GM10266 (cell line): ENCODE measurements at regions not wholly inside any gene's neighbourhood (a gene's known extent, or its start where the extent isn't known, plus 50 kb on each side); places are given as distances from the start of the nearest gene placed in this dataset.

Experiments
- DNase-seq: peaks from one replicate; pipeline ENCODE4 v3.0.0; 2012; ENCODE audit errors: extremely low spot score
- CTCF ChIP-seq: IDR thresholded peaks from 2 replicates; pipeline ENCODE4 v1.5.1; 2012; ENCODE audit warnings: mild to moderate bottlenecking, low read depth; ENCODE audit not compliant: control insufficient read depth, insufficient read depth; ENCODE audit errors: missing control alignments

- no peak for DNase-seq
- TF ChIP-seq CTCF, result no peak
Observed at GRCh38 chr3:34828847-34829246, 810.5 kb upstream of the ARPP21 start.

DNA sequence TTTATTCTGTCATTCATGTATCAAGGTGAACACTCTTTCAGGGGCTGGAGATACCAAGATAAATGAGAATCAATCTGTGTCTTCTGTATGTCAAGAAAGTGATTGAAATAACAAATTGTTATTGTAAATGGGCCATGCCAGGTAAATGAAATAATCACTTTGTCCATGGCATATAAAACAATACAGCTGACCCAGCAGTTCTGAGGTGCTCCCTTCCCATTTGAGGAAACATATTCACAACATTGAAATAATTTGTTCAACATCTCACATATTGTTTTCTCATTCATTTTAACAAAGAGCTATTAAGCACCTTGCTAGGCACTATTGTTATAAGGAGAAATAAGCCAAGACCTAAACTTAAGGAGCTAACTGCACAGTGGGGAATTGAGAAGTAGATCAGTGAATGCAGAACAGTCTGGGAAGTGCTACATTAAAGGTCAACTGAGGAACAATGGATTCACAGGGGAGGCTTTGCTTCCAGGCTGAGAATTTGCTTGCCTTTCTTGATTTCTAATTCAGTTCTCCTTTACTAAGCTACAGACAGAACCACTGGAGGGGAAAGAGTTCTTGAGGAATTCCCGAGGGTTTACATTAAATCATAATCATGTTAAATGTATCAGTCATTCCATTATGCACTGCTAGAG is 806.3 kb upstream of the ARPP21 start:
- no peak for TF ChIP-seq CTCF
- no peak for DNase-seq

DNA sequence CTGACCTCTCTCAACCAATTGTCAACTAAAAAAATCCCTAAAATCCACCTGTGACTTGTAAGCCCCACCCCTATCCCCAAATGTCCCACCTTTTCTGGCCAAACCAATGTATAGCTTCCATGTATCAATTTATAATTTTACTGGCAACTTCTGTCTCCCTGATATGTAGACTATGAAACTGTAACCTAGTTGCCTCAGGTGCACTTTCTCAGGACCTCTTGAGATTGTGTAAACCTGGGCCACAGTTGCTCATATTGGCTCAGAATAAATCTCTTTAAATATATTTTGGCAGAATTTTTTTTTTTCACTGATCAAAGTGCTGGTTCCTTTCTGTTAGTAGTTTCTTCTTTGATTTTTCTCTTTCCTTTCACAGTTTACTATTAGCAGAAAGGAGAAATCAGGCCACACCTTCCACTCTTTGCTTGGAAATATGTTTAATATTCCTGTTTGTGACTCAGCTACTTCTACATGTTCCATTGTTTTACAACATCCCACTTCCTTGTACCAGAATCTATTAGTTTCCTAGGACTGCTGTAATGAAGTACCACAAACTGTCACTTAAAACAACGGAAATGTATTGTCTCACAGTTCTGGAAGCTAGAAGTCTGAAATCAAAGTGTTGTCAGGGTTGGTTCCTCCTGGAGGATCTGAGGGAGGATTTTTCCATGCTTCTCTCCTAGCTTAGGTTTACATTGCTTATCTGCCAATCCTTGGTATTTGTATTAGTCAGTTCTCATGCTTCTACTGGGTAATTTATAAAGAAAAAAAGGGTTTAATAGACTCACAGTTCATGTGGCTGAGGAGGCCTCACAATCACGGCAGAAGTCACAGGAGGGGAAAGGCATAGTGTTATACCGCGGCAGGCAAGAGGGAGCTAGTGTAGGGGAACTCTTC is 801.2 kb upstream of the ARPP21 start:
- no peak for TF ChIP-seq CTCF
- no peak for DNase-seq

DNA sequence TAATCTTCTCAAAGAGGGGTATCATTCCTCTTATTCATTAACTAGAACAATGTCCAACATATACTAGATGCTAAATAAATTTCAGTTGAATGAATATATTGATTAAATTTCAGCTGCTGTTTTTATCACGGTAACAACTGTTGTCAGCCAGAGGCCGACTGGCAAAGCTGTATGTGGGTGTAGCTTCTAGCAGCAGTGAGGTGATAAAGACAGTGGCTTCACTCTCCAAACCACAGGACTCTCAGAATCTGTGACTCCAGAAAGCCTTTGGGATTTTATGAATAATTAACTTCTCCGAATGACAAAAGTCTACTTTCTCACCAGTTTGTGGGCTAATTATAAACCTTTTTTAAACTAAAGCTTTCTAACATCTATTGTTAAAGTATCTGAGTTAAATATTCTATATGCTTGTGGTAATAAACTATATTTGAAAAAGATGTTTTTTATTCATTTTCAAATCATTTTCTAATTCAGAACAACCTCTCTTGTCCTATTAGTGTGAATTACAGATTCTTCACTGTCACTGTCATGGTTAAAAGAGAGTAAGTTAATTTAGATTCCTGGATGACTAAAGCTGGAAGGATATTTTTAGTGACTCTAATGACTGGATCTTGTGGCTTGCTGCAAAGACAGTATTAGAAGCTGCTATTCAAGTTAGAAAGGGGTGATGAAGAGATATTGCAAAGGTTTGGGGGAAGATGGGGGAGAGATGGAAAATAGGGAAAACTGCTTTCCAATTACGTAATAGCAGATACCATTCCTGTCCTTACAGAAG is 796.4 kb upstream of the ARPP21 start:
- no peak for DNase-seq
- no peak for TF ChIP-seq CTCF

- DNase-seq, result no peak
- TF ChIP-seq CTCF, result no peak
Observed at GRCh38 chr3:34844323-34844620, 795.1 kb upstream of the ARPP21 start.

DNA sequence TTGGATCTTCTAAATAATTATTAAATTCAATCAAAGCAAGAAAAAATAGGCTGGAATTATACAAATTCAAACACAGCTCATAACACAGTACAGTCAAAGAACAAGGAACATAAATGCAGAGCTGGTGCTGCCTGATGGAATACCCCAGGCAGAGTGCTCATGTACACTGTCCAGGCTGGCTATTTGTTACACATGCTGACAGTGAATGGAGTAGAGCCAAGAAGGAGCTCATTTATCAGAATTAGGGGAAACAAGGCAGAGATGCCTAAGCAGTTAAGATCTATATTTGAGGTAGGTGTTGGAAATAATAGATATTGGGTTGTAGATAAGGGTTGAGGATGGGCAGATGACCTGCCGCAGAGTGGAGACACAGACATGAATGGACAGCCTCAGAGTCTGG is 788.2 kb upstream of the ARPP21 start:
- no peak for TF ChIP-seq CTCF
- DNase-seq, result no peak
